NCI-H510A treated with DMSO at 0.1 percent for 48 hours (cell line): ENCODE measurements at regions not wholly inside any gene's neighbourhood (a gene's known extent, or its start where the extent isn't known, plus 50 kb on each side); places are given as distances from the start of the nearest gene placed in this dataset.

Experiments used
- DNase-seq: peaks from one replicate; lab custom pipeline; 2025; lab: John Stamatoyannopoulos, UW

DNA sequence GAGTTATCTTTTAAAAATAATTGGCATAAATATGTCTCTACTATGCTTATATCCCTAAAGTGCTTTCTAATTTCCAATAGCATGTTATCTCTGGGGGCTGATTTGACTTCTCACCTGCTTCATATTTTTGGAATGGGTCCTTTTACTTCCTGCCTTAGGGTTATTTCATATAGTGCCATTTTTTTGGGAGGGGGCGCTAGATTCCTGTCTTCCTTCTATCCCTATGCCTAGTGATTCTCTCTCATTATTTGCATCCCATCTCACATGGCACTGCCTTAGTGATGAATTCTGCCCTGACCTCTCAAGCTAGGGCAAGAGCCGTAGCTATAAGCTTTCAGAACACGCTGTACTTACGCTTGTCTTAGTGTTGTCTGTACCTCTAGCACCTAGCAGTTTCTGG lies 150.3 kb upstream of the SLITRK3 start:
- no peak for DNase-seq

DNA sequence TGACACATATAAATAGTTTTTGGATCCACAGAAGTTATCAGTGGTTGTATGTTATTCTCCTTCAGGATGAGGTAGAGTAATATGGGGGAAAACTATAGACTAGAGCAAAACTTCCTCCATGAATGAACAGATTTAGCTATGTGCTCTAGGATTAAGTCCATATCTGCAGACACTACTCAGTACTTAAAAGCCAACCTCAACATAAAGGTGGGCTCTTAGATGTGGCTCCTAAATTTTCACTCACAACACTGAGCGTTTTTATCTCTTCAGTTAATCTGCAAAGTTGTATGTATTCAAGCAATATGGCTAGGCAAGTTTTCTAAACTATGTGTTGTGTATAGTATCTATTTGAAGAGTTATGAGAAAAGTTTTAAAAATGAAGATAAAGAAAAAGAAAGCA lies 147.0 kb upstream of the SLITRK3 start:
- DNase-seq: no peak

DNA sequence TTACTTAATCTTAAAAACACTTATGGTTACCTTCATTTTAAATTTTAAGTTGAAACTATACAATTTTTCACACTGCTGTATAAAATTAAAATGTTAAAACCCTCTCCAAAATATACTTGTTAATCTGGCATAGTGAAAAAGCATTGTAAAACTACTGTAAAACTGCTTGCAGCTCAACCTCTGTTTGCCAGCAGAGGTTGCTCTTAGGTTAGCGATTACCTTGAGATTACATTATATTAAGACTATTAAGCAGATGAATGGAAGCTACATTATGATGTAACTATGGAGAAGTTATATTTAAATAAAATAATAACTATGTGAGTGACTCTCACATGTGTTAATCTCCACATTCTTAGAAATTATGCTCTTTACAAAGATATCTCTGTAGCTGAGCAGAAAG lies 143.6 kb upstream of the SLITRK3 start:
- peak; percentile 56 for DNase-seq

DNA sequence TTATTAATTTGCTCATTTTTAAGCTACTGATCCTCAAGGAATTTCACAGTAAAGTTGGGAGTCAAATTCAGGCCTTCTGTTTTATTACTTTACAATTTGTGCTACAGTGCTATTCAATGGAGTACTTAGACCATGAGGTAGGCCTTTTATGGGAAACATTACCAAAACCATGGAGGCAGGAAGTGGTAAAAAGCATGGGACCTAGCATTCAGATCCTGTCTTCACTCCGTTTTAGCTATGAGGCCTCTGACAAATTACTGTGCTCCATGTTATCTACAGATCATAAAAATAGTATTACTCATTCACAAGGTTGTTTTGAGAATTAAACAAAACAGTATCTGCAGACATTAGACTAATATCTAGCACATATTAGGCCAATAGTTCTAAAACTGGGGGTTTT lies 140.6 kb upstream of the SLITRK3 start:
- no peak for DNase-seq
